Sigmoid colon (tissue), 4 donors: ENCODE measurements at regions not wholly inside any gene's neighbourhood (a gene's known extent, or its start where the extent isn't known, plus 50 kb on each side); places are given as distances from the start of the nearest gene placed in this dataset.
"Not testable (repeated sequence)": the region's sequence is repeated elsewhere in the genome, so short reads cannot be mapped to it uniquely, and the experiment has no call there.

Experiments
- CTCF ChIP-seq, 4 experiments: fragments of 450-650 bp in 3 of 4; fragments of 200-600 bp in 1 of 4; IDR thresholded peaks; one replicate each; pipeline ENCODE4 v1.5.1; 2016 to 2019; ENCODE audit warnings: antibody characterized with exemption in 4 of 4, mild to moderate bottlenecking in 3 of 4, moderate library complexity in 2 of 4
- POLR2AphosphoS5 ChIP-seq, 4 donors: sonication (generic); formaldehyde crosslinking; IDR thresholded peaks; one replicate each; pipeline ENCODE4 v1.6.1; 2017; ENCODE audit warnings: antibody characterized with exemption in 4 of 4

- not testable (repeated sequence) for TF ChIP-seq POLR2AphosphoS5, CTCF (IDR thresholded peaks at IDR 0.05)
Observed at GRCh38 chr1:104061637-104062036, 311.9 kb downstream of the AMY1C start.
